ENCODE measurements at regions not wholly inside any gene's neighbourhood (a gene's known extent, or its start where the extent isn't known, plus 50 kb on each side); places are given as distances from the start of the nearest gene placed in this dataset.

DNA sequence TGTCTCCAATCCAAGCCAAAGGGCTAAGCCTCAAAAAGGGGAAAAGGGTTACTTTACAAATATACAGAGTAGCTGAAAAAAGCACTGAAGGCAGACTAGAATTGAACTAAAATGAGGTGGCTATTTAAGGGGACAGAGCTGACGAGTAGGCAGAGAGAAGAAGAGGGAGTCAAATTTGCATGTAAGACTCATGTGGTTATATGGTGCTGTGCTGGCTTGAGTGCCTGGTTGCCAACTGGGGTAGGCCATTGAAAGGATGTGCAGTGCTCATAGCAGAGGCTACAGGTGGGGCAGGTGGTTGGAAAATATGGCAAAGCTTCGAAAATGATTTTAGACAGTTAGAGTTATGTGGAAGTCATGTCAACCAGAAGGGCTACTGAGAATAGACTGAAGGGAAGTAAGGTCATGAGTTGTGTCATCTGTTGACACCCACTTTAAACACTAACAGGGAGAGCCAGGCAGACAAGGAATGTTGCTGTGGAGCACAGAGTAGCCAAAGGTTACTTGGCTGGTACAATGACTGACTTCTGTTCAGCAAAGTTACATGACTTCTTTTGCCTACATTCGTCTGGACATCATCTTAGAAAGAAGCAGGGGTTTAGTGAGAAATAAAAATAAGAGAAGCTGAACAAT lies 1210.4 kb downstream of the ADGRL3 start:
- no peak for DNase-seq

GRCh38 chr4:62408454-62408853 lies 1208.3 kb downstream of the ADGRL3 start:
- DNase-seq = no peak

GRCh38 chr4:62407534-62407933 lies 1207.4 kb downstream of the ADGRL3 start:
- DNase-seq = no peak

- DNase-seq = no peak
Measured at GRCh38 chr4:62402088-62402806, 1202.1 kb downstream of the ADGRL3 start.

- no peak for DNase-seq
Measured at GRCh38 chr4:62399242-62399641, 1199.1 kb downstream of the ADGRL3 start.

GRCh38 chr4:62398318-62398717 lies 1198.2 kb downstream of the ADGRL3 start:
- DNase-seq = no peak

GRCh38 chr4:62394766-62395165 lies 1194.6 kb downstream of the ADGRL3 start:
- DNase-seq = peak; percentile 3

DNA sequence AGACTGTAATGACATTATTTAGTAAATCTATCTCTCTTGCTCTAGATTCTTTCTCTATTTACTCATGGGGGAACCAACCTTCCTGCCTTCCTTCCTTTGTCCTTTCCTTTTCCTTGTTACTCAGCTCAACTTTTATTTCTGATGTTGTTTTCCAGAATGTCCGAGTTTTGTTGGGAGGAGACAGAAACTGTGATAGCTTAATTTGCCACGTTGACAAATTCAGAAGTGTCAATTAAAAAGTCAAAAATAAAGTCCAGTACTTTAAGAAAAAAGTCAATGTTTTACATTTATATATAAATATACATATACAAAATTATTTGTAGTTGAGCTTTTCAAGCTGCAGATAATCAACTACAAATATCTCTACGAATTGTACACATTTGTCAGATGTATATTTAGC lies 1187.7 kb downstream of the ADGRL3 start:
- no peak for DNase-seq

- DNase-seq = no peak
Measured at GRCh38 chr4:62377700-62378099, 1177.6 kb downstream of the ADGRL3 start.

- DNase-seq = no peak
Measured at GRCh38 chr4:62377245-62377644, 1177.1 kb downstream of the ADGRL3 start.

DNA sequence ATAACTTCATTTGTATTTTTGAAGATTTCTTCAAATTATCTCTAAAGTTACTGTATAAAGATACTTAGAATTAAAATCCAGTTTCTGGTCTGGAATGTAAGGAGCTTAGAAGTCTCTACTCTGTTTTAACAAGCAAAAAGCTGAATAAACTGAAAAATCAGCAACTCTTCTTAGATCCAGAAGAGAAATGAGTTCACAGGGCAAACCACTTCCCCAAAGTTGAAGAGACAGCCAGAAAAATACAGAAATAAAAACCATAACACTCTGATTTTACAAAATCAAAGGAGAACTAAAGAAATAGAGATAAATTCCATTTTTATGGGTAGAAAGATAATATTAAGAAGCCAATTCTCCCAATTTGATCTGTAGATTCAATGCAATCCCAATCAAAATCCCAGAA lies 1166.8 kb downstream of the ADGRL3 start:
- no peak for DNase-seq

DNA sequence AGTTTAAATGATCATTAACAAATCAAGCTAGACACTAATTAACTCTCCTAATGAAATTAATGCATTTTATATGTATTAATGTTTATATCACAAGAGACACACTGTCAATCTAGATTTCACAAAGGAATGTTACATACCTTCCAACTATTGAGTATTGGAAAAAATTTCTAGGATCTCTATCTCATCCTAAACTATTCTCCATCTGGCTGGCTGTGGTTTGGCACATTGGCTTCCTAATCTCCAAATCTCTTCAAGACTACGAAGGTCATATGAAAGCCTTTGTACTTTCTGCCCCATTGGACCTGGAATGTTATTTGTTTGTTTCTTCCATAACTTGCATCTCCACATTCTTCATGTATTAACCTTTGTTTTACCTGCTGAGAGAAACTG lies 1160.0 kb downstream of the ADGRL3 start:
- DNase-seq = no peak

DNA sequence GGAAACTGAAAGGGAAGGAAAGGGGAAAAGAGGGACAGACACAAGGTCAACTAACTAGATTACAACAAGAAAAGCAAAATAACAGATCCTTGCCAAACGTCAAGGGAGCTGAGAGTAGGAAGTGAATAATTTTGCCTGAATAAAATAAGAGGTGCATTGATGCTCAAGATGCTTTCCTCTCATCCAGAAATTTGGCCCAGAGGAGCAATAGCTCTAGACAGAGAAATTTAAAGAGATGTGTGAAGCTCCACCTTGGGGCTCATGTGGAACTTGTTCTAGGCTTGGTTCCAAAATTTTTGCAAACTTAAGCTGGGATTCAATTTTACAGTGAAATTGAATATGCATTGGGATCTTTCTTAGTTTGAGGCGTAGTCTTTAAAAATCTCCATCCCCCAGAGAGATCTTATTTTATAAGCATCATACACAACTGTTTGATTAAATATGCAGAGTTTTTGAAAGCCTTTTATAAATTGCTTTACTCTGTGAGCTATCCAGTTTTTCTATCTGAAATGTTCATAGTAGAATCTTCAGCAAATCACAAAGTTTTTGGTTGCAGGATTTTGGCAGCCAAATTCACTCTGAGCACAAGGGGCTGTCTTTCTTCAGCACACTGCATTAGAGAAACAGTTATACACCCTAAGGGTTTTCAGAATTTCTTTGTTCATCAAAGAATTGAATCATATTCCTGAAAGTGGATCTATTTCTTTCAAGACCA lies 1159.5 kb downstream of the ADGRL3 start:
- DNase-seq = no peak

DNA sequence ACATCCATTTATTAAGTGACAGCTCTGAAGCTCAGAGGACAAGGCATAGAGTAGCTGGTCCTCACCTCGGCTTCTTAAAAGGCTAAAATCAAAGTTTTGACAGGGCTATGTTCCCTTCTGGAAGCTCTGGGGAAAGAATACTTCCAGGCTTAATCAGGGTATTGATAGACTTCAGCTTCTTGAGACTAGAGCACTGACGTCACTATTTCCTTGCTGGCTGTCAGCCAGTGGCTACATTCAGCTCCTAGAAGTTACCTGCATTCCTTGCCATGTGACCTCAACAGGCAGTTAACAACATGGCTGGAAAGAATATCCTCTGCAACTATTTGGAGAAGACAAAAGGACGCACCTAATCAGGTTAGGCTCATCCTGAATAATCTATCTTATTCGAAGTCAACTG lies 1144.8 kb downstream of the ADGRL3 start:
- no peak for DNase-seq

DNA sequence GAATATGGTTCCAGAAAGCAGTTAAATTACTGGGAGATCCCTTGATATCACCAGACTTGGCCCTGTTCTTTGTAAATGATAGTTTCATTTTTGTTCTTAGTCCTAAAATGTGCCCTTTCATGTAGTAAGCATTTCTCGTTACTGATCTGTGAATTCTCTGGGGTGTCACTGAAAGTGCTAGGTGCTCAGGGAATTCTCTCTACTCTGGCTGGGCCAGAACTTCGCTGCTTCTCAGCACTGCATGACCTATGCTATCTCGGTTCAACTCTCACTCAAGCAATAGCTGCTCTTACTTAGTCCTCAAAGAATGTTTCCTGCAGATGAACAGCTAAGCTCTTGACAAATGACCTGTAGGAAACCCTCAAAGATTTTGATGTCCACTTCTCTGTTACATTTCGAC lies 1144.3 kb downstream of the ADGRL3 start:
- no peak for DNase-seq

GRCh38 chr4:62342346-62342745 lies 1142.2 kb downstream of the ADGRL3 start:
- DNase-seq = no peak

GRCh38 chr4:62328526-62328925 lies 1128.4 kb downstream of the ADGRL3 start:
- no peak for DNase-seq

DNA sequence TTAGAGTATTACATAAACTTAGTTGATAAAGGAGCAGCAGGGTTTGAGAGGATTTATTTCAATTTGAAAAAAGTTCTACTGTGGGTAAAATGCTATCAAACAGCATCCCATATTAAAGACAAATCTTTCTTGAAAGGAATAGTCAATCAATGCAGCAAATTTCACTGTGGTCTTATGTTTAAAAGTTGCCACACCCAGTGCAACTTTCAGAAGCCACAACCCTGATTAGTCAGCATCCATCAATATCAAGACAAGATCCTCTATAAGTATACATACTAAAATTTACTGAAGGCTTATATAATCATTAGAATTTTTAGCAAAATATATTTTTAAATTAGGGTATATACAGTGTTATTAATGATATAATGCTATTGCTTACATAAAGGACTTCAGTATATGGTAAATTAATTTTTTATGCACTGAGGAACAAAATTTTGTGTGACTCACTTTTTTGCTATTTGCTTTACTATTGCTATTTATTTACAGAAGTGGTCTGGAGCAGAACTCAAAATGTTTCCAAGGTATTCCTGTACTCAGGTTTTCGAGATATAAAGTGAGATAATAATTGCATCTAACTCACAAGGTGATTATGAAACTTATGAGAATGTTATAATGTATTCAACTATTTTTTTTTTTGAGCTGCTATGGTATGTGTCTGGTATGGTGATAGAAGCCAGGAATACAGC lies 1127.6 kb downstream of the ADGRL3 start:
- DNase-seq = no peak

GRCh38 chr4:62324215-62324614 lies 1124.1 kb downstream of the ADGRL3 start:
- no peak for DNase-seq

DNA sequence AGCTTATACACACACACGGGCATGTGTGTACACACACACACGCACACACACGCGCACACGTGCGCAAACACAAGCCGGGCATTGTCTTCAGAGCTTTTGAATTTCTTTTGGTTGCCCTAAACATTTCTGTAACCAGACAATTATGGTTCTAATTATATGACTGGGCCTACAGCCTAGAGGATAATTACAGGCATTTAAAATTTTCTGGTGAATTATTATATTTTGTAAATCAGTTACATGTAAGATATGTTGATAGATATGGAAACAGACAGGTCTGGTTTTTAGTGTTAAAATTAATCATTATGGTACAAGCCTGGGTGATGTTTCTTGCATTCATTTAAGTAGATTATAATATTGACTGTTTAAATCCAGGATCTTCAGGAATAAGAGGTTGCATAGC lies 1120.5 kb downstream of the ADGRL3 start:
- no peak for DNase-seq

GRCh38 chr4:62302710-62303109 lies 1102.6 kb downstream of the ADGRL3 start:
- no peak for DNase-seq

DNA sequence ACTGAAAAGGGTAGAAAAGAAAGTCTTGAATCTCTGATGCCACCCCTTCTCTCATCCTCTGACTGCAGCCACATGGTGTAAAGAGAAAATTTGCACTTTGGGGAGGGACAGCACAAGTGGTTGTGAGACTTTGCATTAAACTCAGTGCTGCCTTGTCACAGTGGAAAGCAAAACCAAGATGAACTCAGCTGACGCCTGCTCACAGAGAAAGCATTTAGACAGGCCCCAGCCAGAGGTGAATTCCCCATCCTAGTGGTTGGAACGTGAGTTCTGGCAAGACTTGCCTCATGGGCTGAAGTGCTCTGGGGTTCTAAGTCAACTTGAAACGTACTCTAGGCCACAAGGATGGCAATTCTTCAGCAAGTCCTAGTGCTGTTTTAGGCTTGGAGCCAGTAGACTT lies 1101.4 kb downstream of the ADGRL3 start:
- no peak for DNase-seq

- no peak for DNase-seq
Measured at GRCh38 chr4:62293551-62293950, 1093.4 kb downstream of the ADGRL3 start.

DNA sequence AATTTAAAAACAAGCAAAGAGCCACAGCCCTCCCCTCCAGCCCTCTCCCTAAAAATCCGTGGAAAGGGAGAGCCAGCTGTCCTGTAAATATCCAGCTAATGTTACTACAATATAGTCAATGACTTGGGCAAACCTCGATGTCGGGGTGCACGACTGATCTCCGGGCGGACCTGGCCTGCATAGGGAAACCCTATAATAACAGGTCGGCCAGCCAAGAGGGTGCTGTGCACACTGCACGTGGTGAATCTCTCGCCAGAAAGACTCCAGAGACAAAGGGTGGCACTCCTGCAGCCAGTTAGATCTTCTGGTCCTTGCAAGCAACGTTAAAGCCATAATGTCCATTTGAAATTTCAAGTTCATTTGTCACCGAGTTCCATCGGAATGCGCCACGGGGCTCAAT lies 1092.8 kb downstream of the ADGRL3 start:
- no peak for DNase-seq

Data from GF-D8 (cell line).